H1 (cell line): ENCODE measurements at regions not wholly inside any gene's neighbourhood (a gene's known extent, or its start where the extent isn't known, plus 50 kb on each side); places are given as distances from the start of the nearest gene placed in this dataset.
A peak's percentile ranks its signal among the peaks of the same experiment; 100 is the strongest.

ENCODE experiments used
- CTCF ChIA-PET: fragments of 300-600 bp; sonication (Branson Sonifier 250); formaldehyde crosslinking; loops from one replicate; lab custom pipeline; 2021; ENCODE audit not compliant: partially characterized antibody; lab: Charles Lee
- POLR2A ChIA-PET: fragments of 300-600 bp; sonication (Branson Sonifier 250); formaldehyde crosslinking; loops from one replicate; lab custom pipeline; 2021; ENCODE audit warnings: inconsistent platforms; ENCODE audit not compliant: partially characterized antibody; lab: Charles Lee
- DNase-seq, 2 experiments: peaks; one replicate each; pipeline versions ENCODE4 v3.0.0 to v3.0.0-alpha.2; 2010 to 2022; ENCODE audit warnings: low spot score in 2 of 2, low read depth in 1 of 2, mixed read lengths in 1 of 2
- FAIRE-seq: peaks from 2 replicates; lab custom pipeline; 2011; peaks lifted over from hg19 to GRCh38; lab: Jason Lieb, UNC
- H2AFZ ChIP-seq: 2 replicates; pipeline ENCODE4 v1.8.1; 2012; ENCODE audit warnings: low read length, inconsistent platforms
- H2AK5ac ChIP-seq: 2 replicates; pipeline ENCODE4 v1.6.1; 2013; ENCODE audit warnings: low read depth, low read length
- H2BK120ac ChIP-seq: replicated peaks from 2 replicates; pipeline ENCODE3; 2013; ENCODE audit warnings: low read depth, low read length, inconsistent platforms
- H2BK12ac ChIP-seq: 2 replicates; pipeline ENCODE4 v1.6.1; 2013; ENCODE audit warnings: low read depth, low read length
- H2BK15ac ChIP-seq: 2 replicates; pipeline ENCODE4 v1.6.1; 2013; ENCODE audit warnings: low read length
- H2BK20ac ChIP-seq: 2 replicates; pipeline ENCODE4 v1.6.1; 2013; ENCODE audit warnings: low read length
- H2BK5ac ChIP-seq: 2 replicates; pipeline ENCODE4 v1.6.1; 2013; ENCODE audit warnings: low read depth, low read length
- H3K14ac ChIP-seq: 2 replicates; pipeline ENCODE4 v1.6.1; 2013; ENCODE audit warnings: inconsistent platforms; ENCODE audit not compliant: insufficient read length
- H3K18ac ChIP-seq: 2 replicates; pipeline ENCODE4 v1.6.1; 2013; ENCODE audit warnings: low read length; ENCODE audit errors: extremely low read depth
- H3K23ac ChIP-seq: 2 replicates; pipeline ENCODE4 v1.6.1; 2013; ENCODE audit warnings: inconsistent platforms; ENCODE audit not compliant: insufficient read length
- H3K23me2 ChIP-seq: 2 replicates; pipeline ENCODE4 v1.6.1; 2013; ENCODE audit warnings: low read depth, low read length
- H3K27ac ChIP-seq: 2 replicates; pipeline ENCODE4 v1.6.1; 2011; ENCODE audit warnings: low read depth, low read length, inconsistent platforms
- H3K27me3 ChIP-seq, 4 experiments: replicated peaks in 1 of 4; 1 replicate in 1 of 4; 2 replicates in 3 of 4; pipeline versions ENCODE4 v1.6.1 to v1.8.1; 2011 to 2013; ENCODE audit warnings: low read length in 3 of 4, mild to moderate bottlenecking in 3 of 4, inconsistent platforms in 2 of 4, mixed read lengths in 2 of 4, moderate library complexity in 1 of 4; ENCODE audit not compliant: control insufficient read depth in 3 of 4, insufficient read depth in 3 of 4; ENCODE audit errors: extremely low read depth in 1 of 4
- H3K36me3 ChIP-seq, 4 experiments: 2 replicates each; pipeline versions ENCODE4 v1.6.1 to v1.8.1; 2011 to 2013; ENCODE audit warnings: mild to moderate bottlenecking in 4 of 4, low read length in 3 of 4, moderate library complexity in 2 of 4, control low read depth in 1 of 4, inconsistent platforms in 1 of 4; ENCODE audit not compliant: insufficient read depth in 4 of 4, control insufficient read depth in 2 of 4
- H3K4ac ChIP-seq: replicated peaks from 2 replicates; pipeline ENCODE3; 2013; ENCODE audit warnings: low read length, low read depth, mixed read lengths, inconsistent platforms; ENCODE audit not compliant: insufficient read length
- H3K4me1 ChIP-seq, 4 experiments: replicated peaks in 1 of 4; 1 replicate in 1 of 4; 2 replicates in 3 of 4; pipeline versions ENCODE4 v1.6.1 to v1.8.1; 2011 to 2013; ENCODE audit warnings: low read length in 3 of 4, inconsistent platforms in 2 of 4, mixed read lengths in 1 of 4; ENCODE audit not compliant: insufficient read depth in 4 of 4, control insufficient read depth in 3 of 4
- H3K4me2 ChIP-seq, 2 experiments: 2 replicates each; pipeline versions ENCODE4 v1.6.1 to v1.8.1; 2011 to 2013; ENCODE audit warnings: low read depth in 2 of 2, low read length in 2 of 2, control low read depth in 1 of 2, inconsistent platforms in 1 of 2, mild to moderate bottlenecking in 1 of 2; ENCODE audit not compliant: insufficient read depth in 1 of 2
- H3K4me3 ChIP-seq, 4 experiments: fragments of 200-600, 300-600 bp in 1 of 4; sonication (generic), shearing (Covaris generic), sonication (Bioruptor Twin) in 1 of 4; 2 replicates each; pipeline versions ENCODE4 v1.5.1 to v1.8.1; 2011 to 2016; ENCODE audit warnings: low read length in 4 of 4, low read depth in 3 of 4, control low read depth in 2 of 4, inconsistent platforms in 2 of 4, mild to moderate bottlenecking in 2 of 4, mixed read lengths in 1 of 4, moderate library complexity in 1 of 4; ENCODE audit not compliant: insufficient read depth in 2 of 4; ENCODE audit errors: extremely low read depth in 1 of 4
- H3K56ac ChIP-seq: replicated peaks from 2 replicates; pipeline ENCODE3; 2013; ENCODE audit warnings: low read depth, mild to moderate bottlenecking, mixed read lengths, low read length, inconsistent platforms; ENCODE audit not compliant: insufficient read length
- H3K79me1 ChIP-seq: 2 replicates; pipeline ENCODE4 v1.6.1; 2013; ENCODE audit warnings: low read depth, low read length, control low read depth
- H3K79me2 ChIP-seq, 2 experiments: 2 replicates each; pipeline versions ENCODE4 v1.6.1 to v1.8.1; 2012 to 2013; ENCODE audit warnings: low read length in 2 of 2, mild to moderate bottlenecking in 2 of 2, inconsistent platforms in 1 of 2; ENCODE audit not compliant: insufficient read depth in 2 of 2, control insufficient read depth in 1 of 2
- H3K9ac ChIP-seq, 4 experiments: replicated peaks in 1 of 4; 1 replicate in 1 of 4; 2 replicates in 3 of 4; pipeline versions ENCODE4 v1.6.1 to v1.8.1; 2011 to 2013; ENCODE audit warnings: low read depth in 3 of 4, low read length in 3 of 4, control low read depth in 2 of 4, mild to moderate bottlenecking in 2 of 4, moderate library complexity in 2 of 4, inconsistent platforms in 1 of 4; ENCODE audit errors: extremely low read depth in 1 of 4
- H3K9me3 ChIP-seq, 2 experiments: 2 replicates each; pipeline versions ENCODE4 v1.6.1 to v1.8.1; 2012 to 2013; ENCODE audit warnings: mild to moderate bottlenecking in 2 of 2, moderate library complexity in 2 of 2, control low read depth in 1 of 2, inconsistent platforms in 1 of 2, low read depth in 1 of 2, low read length in 1 of 2, mixed read lengths in 1 of 2; ENCODE audit not compliant: insufficient read depth in 2 of 2
- H4K20me1 ChIP-seq, 2 experiments: replicated peaks in 1 of 2; 2 replicates each; pipeline versions ENCODE3 to v1.8.1; 2011 to 2013; ENCODE audit warnings: inconsistent platforms in 2 of 2, low read length in 2 of 2, mild to moderate bottlenecking in 1 of 2; ENCODE audit not compliant: insufficient read depth in 2 of 2, control insufficient read depth in 1 of 2
- H4K5ac ChIP-seq: 2 replicates; pipeline ENCODE4 v1.6.1; 2013; ENCODE audit warnings: low read length, low read depth, mixed read lengths, inconsistent platforms; ENCODE audit not compliant: insufficient read length
- H4K8ac ChIP-seq: 2 replicates; pipeline ENCODE4 v1.8.0; 2013; ENCODE audit warnings: mild to moderate bottlenecking, moderate library complexity, low read length, inconsistent platforms; ENCODE audit not compliant: insufficient read depth; ENCODE audit errors: extremely low read depth
- H4K91ac ChIP-seq: replicated peaks from 2 replicates; pipeline ENCODE3; 2013; ENCODE audit warnings: low read length, mixed read lengths, inconsistent platforms; ENCODE audit not compliant: insufficient read length
- CBX5 ChIP-seq: fragments of 300-800, 300-1000 bp; sonication (generic); IDR thresholded peaks from 2 replicates; pipeline ENCODE4 v1.7.1; 2016; ENCODE audit warnings: antibody characterized with exemption, low read length, low read depth
- CBX8 ChIP-seq: fragments of 300-800, 300-1000 bp; sonication (generic); IDR thresholded peaks from 2 replicates; pipeline ENCODE4 v1.7.1; 2016; ENCODE audit warnings: low read depth, low read length, borderline replicate concordance
- CHD1 ChIP-seq: IDR thresholded peaks from 2 replicates; pipeline ENCODE4 v1.6.1; 2012; ENCODE audit warnings: low read depth, low read length, improper control_type of control experiment
- EGR1 ChIP-seq: IDR thresholded peaks from 2 replicates; pipeline ENCODE4 v1.6.1; 2011; ENCODE audit warnings: low read depth, low read length, borderline replicate concordance
- GTF2F1 ChIP-seq: IDR thresholded peaks from 2 replicates; pipeline ENCODE4 v1.6.1; 2012; ENCODE audit warnings: low read depth, low read length, improper control_type of control experiment, borderline replicate concordance
- HDAC2 ChIP-seq, 2 experiments: fragments of 300-600 bp in 1 of 2; sonication (generic) in 1 of 2; IDR thresholded peaks; 2 replicates each; pipeline ENCODE4 v1.6.1; 2011 to 2012; ENCODE audit warnings: low read depth in 2 of 2, low read length in 2 of 2, mild to moderate bottlenecking in 2 of 2, moderate library complexity in 2 of 2, borderline replicate concordance in 1 of 2, inconsistent platforms in 1 of 2
- HDAC6 ChIP-seq: IDR thresholded peaks from one replicate; pipeline ENCODE4 v1.7.1; 2012; ENCODE audit warnings: low read depth, mild to moderate bottlenecking, inconsistent platforms, low read length, moderate library complexity
- KDM4A ChIP-seq: IDR thresholded peaks from one replicate; pipeline ENCODE4 v1.7.1; 2012; ENCODE audit warnings: low read depth, mild to moderate bottlenecking, moderate library complexity, low read length, inconsistent platforms; ENCODE audit not compliant: severe bottlenecking
- POLR2AphosphoS5 ChIP-seq: IDR thresholded peaks from 2 replicates; pipeline ENCODE4 v1.6.1; 2011; ENCODE audit warnings: low read depth, low read length
- SP2 ChIP-seq: IDR thresholded peaks from 2 replicates; pipeline ENCODE4 v1.6.1; 2012; ENCODE audit warnings: mild to moderate bottlenecking, low read length, inconsistent platforms
- TAF1 ChIP-seq: IDR thresholded peaks from 2 replicates; pipeline ENCODE4 v1.6.1; 2011; ENCODE audit warnings: mild to moderate bottlenecking, low read depth, low read length
- TAF7 ChIP-seq: optimal IDR thresholded peaks from 2 replicates; pipeline ENCODE3; 2011; ENCODE audit warnings: low read depth, mild to moderate bottlenecking, inconsistent platforms, low read length, moderate library complexity, borderline replicate concordance
- YY1 ChIP-seq: IDR thresholded peaks from 2 replicates; pipeline ENCODE4 v1.6.1; 2011; ENCODE audit warnings: low read depth, mild to moderate bottlenecking, low read length
- ZNF274 ChIP-seq: IDR thresholded peaks from 2 replicates; pipeline ENCODE4 v1.7.0; 2012; ENCODE audit warnings: low read length, borderline replicate concordance; ENCODE audit errors: extremely low read depth
- WGBS, 2 experiments: shearing (Covaris generic) in 1 of 2; methylation state at CpG; one replicate each; pipeline versions ENCODE4 v1.1.6 to v1.1.7; 2013 to 2015; ENCODE audit warnings: low lambda C conversion rate in 2 of 2, mixed read lengths in 2 of 2, inconsistent platforms in 1 of 2, low coverage in 1 of 2, missing lambda C conversion rate in 1 of 2; ENCODE audit not compliant: insufficient replicate concordance in 2 of 2, insufficient coverage in 1 of 2, insufficient read length in 1 of 2; ENCODE audit errors: extremely low coverage in 1 of 2, missing lambda C conversion rate in 1 of 2; 5-methylcytosine and 5-hydroxymethylcytosine counted together
- TF ChIP-seq, protein P1 (sequence below): IDR thresholded peaks from 2 replicates; pipeline ENCODE4 v1.6.1; 2011; ENCODE audit warnings: low read depth, mild to moderate bottlenecking, low read length; ENCODE audit not compliant: insufficient read depth

DNA sequence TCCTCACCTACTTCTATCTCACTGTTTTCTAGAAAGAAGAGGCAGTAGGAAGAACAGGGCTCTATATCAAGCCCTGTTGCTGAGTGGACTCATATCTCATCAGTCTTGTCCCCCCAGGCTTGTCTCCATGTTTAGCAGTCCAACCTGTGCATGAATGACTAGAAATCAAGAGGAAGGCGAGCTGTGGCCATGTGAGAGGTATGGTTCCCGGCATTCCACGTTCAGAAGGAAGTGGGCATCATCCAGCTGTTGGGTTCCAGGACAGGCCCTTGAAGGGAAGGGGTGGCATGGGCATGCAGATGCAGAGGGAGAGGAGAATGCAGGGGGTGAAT is 176.6 kb downstream of the MRPL14 start:
- Histone ChIP-seq H3K4me3 (no peak overlapping the region), H3K18ac (no peak overlapping the region), H3K27ac (no peak overlapping the region), H3K4me2 (no peak overlapping the region), H2BK20ac (no peak overlapping the region), H2BK120ac (no peak overlapping the region), H2AK5ac (no peak overlapping the region), H2AFZ (no peak overlapping the region), H3K23ac (no peak overlapping the region), H3K79me1 (no peaks in the 10 kb centered on the region), H3K23me2 (no peaks in the 10 kb centered on the region), H3K9ac (no peak overlapping the region), H3K56ac (no peak overlapping the region), H3K4ac (no peak overlapping the region), H3K4me1 (peaks cover 0 to 5% (median 1%) of the 10 kb centered on the region in 4 experiments; a peak in 3 of 7 replicates), H2BK5ac (peak overlapping the region; percentile 53; the same call in 1 of the 2 replicates), H2BK15ac (no peak overlapping the region), H4K91ac (no peak overlapping the region), H2BK12ac (peak overlapping the region; percentile 65; the same call in 1 of the 2 replicates), H3K9me3 (no peaks in the 10 kb centered on the region), H3K79me2 (no peaks in the 10 kb centered on the region), H4K20me1 (no peaks in the 10 kb centered on the region), H4K5ac (no peak overlapping the region), H3K14ac (no peak overlapping the region), H4K8ac (no peak overlapping the region), H3K27me3 (no peaks in the 10 kb centered on the region), H3K36me3 (no peaks in the 10 kb centered on the region)
- ChIA-PET CTCF (interaction anchor here (0.7 to 13.3 kb wide), 57 partner anchors 13 to 342 kb away, joined by 3 to 142 read pairs (median 7); partner anchors contain the start of genes GTPBP2 and VEGFA), POLR2A (interaction anchor here (0.6 to 3.6 kb wide), 9 partner anchors 21 to 181 kb away, joined by 3 to 17 read pairs (median 3); partner anchors contain the start of gene VEGFA)
- WGBS, 2 experiments = 90% methylated on average over 3 of the region's 3 CpGs; no CpG with 5 or more reads in 1 of the 2 experiments
- FAIRE-seq = no peak
- DNase-seq = peak in 1 of 2 experiments; percentile 30
- TF ChIP-seq POLR2AphosphoS5 = no peak
- TF ChIP-seq CHD1 = no peak
- no peak for TF ChIP-seq TAF1
- no peak for TF ChIP-seq ZNF274
- TF ChIP-seq TAF7 = no peak
- no peak for TF ChIP-seq HDAC2 (IDR thresholded peaks at IDR 0.05; ENCODE audit: borderline replicate concordance in 1 of 2, low read depth in 2 of 2, low read length in 2 of 2)
- TF ChIP-seq HDAC6 = no peak
- no peak for TF ChIP-seq YY1
- TF ChIP-seq, protein P1, sequence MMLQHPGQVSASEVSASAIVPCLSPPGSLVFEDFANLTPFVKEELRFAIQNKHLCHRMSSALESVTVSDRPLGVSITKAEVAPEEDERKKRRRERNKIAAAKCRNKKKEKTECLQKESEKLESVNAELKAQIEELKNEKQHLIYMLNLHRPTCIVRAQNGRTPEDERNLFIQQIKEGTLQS = no peak
- TF ChIP-seq CBX8 = no peak
- TF ChIP-seq GTF2F1 = no peak
- TF ChIP-seq KDM4A = no peak
- no peak for TF ChIP-seq CBX5
- TF ChIP-seq EGR1 = no peak
- TF ChIP-seq SP2 = no peak
